ENCODE measurements at regions not wholly inside any gene's neighbourhood (a gene's known extent, or its start where the extent isn't known, plus 50 kb on each side); places are given as distances from the start of the nearest gene placed in this dataset.
A peak's percentile ranks its signal among the peaks of the same experiment; 100 is the strongest.

GRCh38 chr7:81529785-81530184 is 240.1 kb downstream of the HGF start (continued):
- no peak for TF ChIP-seq MLXIP (CRISPR knock-in tag; IDR thresholded peaks at IDR 0.05; ENCODE audit: borderline replicate concordance)
- peak; percentile 38; the same call in 1 of the 2 replicates for TF ChIP-seq MAFF (IDR thresholded peaks at IDR 0.05; ENCODE audit: low read depth, low read length)
- no peak for TF ChIP-seq ZNF761 (CRISPR knock-in tag; conservative IDR thresholded peaks at IDR 0.05)

- Histone ChIP-seq H3K27me3 (ENCODE audit: control insufficient read depth in 1 of 2, insufficient read depth in 2 of 2, low read length in 2 of 2) (no peaks in the 10 kb centered on the region), H4K20me1 (ENCODE audit: insufficient read depth, low read length) (no peaks in the 10 kb centered on the region), H3K27ac (ENCODE audit: extremely low read length, insufficient read depth, low read length) (no peak overlapping the region), H3K36me3 (replicated peaks in 1 of 2; ENCODE audit: control insufficient read depth in 1 of 2, insufficient read depth in 2 of 2, low read length in 2 of 2) (no peaks in the 10 kb centered on the region), H3K4me1 (ENCODE audit: insufficient read depth, low read length) (no peaks in the 10 kb centered on the region), H2AFZ (ENCODE audit: low read length) (no peak overlapping the region), H3K4me2 (ENCODE audit: low read depth, low read length) (no peak overlapping the region), H3K9ac (ENCODE audit: insufficient read depth, low read depth, low read length) (no peak overlapping the region), H3K79me2 (ENCODE audit: insufficient read depth, low read length) (no peaks in the 10 kb centered on the region), H3K4me3 (replicated peaks in 1 of 3; ENCODE audit: insufficient read depth in 1 of 3, low read depth in 2 of 3, low read length in 3 of 3) (no peak overlapping the region), H3K9me3 (ENCODE audit: low read length) (no peaks in the 10 kb centered on the region)
- ChIA-PET CTCF (ENCODE audit: low intra/inter-chr PET ratio, low total read pairs) (interaction anchor here (1.3 kb wide), 1 partner anchor 429 kb away, joined by 3 read pairs; no protein-coding TSS in a partner anchor), POLR2A (no interaction called here)
- TF ChIP-seq ZNF616 (CRISPR knock-in tag; IDR thresholded peaks at IDR 0.05; ENCODE audit: low read depth) (no peak), ZFY (CRISPR knock-in tag; IDR thresholded peaks at IDR 0.05) (no peak), ZBTB46 (CRISPR knock-in tag; IDR thresholded peaks at IDR 0.05; ENCODE audit: borderline replicate concordance) (no peak), EP300 (IDR thresholded peaks at IDR 0.05; ENCODE audit: low read depth in 2 of 2, low read length in 2 of 2) (no peak), EP300 (CRISPR knock-in tag; IDR thresholded peaks at IDR 0.05; ENCODE audit: borderline replicate concordance) (no peak), IRF1 (CRISPR knock-in tag; IDR thresholded peaks at IDR 0.05; ENCODE audit: low read depth) (no peak), ZNF597 (CRISPR knock-in tag; IDR thresholded peaks at IDR 0.05) (no peak), ZNF740 (CRISPR knock-in tag; IDR thresholded peaks at IDR 0.05) (no peak), CTCF (CRISPR knock-in tag; IDR thresholded peaks at IDR 0.05) (peak; percentile 35; the same call in 1 of the 2 replicates), STAG1 (CRISPR knock-in tag; IDR thresholded peaks at IDR 0.05) (peak; percentile 38)
- in situ Hi-C loops (cut with HindIII; ENCODE audit: extremely low pct_ligation_motif_present, low pct_unique_long_range_greater_than_20kb): no loop called here
- intact Hi-C loops (cut with micrococcal nuclease; ENCODE audit: unreplicated experiment): loop anchor here (1.0 kb wide), 2 partner anchors 189 to 429 kb away; no protein-coding TSS in a partner anchor
- FAIRE-seq (no peak), DNase-seq (ENCODE audit: low spot score) (peak; percentile 7), ATAC-seq (peak; percentile 71)
- 7% methylated on average over 2 of the region's 2 CpGs for WGBS (ENCODE audit: low lambda C conversion rate)
- BruUV-seq (replicated peaks): no TSS peak
These were observed 242.2 kb downstream of the HGF start for GRCh38 chr7:81527651-81528050.

Data from HepG2 (cell line).